Esophagus muscularis mucosa (tissue), 4 donors: ENCODE measurements at regions not wholly inside any gene's neighbourhood (a gene's known extent, or its start where the extent isn't known, plus 50 kb on each side); places are given as distances from the start of the nearest gene placed in this dataset.

Source experiments
- DNase-seq: peaks from one replicate; pipeline ENCODE4 v3.0.0-alpha.2; 2017; ENCODE audit errors: extremely low spot score
- H3K27ac ChIP-seq, 4 donors: fragments of 200-600 bp; sonication (generic); replicated peaks in 1 of 4; 1 replicate in 3 of 4; 2 replicates in 1 of 4; pipeline ENCODE4 v1.5.1; 2016 to 2019; ENCODE audit warnings: mild to moderate bottlenecking in 1 of 4
- H3K27me3 ChIP-seq, 4 donors: fragments of 200-600 bp; sonication (generic); one replicate each; pipeline versions ENCODE4 v1.5.1 to v1.6.0; 2016 to 2019
- H3K36me3 ChIP-seq, 4 donors: fragments of 200-600 bp; sonication (generic); one replicate each; pipeline ENCODE4 v1.5.1; 2016 to 2019
- H3K4me1 ChIP-seq, 4 donors: fragments of 200-600 bp; sonication (generic); one replicate each; pipeline ENCODE4 v1.5.1; 2016 to 2019
- H3K4me3 ChIP-seq, 4 donors: fragments of 200-600 bp; sonication (generic); 1 replicate in 2 of 4; 2 replicates in 2 of 4; pipeline ENCODE4 v1.5.1; 2016 to 2019; ENCODE audit warnings: mild to moderate bottlenecking in 4 of 4, moderate library complexity in 1 of 4
- H3K9me3 ChIP-seq, 4 donors: fragments of 200-600 bp; sonication (generic); 1 replicate in 3 of 4; 2 replicates in 1 of 4; pipeline ENCODE4 v1.5.1; 2016 to 2019
- EP300 ChIP-seq: sonication (generic); formaldehyde crosslinking; IDR thresholded peaks from one replicate; pipeline ENCODE4 v1.6.1; 2017; ENCODE audit warnings: antibody characterized with exemption
- POLR2A ChIP-seq: fragments of 450-650 bp; IDR thresholded peaks from one replicate; pipeline ENCODE4 v1.6.1; 2017; ENCODE audit warnings: antibody characterized with exemption, moderate library complexity, mild to moderate bottlenecking, low read depth
- POLR2AphosphoS5 ChIP-seq, 2 donors: sonication (generic); formaldehyde crosslinking; IDR thresholded peaks; one replicate each; pipeline ENCODE4 v1.6.1; 2017; ENCODE audit warnings: antibody characterized with exemption in 2 of 2
- WGBS: methylation state at CpG from one replicate; pipeline ENCODE4 v1.1.5; 2018; 5-methylcytosine and 5-hydroxymethylcytosine counted together
- intact Hi-C: fragments of 100-400 bp; cut with DNase I; formaldehyde crosslinking; loops from one replicate; pipeline ENCODE4 v1.15.1; 2023
- TF ChIP-seq, protein P1 (sequence below), 3 experiments: fragments of 200-600 bp in 2 of 3; fragments of 450-650 bp in 1 of 3; sonication (generic) in 2 of 3; IDR thresholded peaks; one replicate each; pipeline ENCODE4 v1.5.1; 2017 to 2019; ENCODE audit warnings: antibody characterized with exemption in 3 of 3, mild to moderate bottlenecking in 2 of 3, moderate library complexity in 1 of 3

DNA sequence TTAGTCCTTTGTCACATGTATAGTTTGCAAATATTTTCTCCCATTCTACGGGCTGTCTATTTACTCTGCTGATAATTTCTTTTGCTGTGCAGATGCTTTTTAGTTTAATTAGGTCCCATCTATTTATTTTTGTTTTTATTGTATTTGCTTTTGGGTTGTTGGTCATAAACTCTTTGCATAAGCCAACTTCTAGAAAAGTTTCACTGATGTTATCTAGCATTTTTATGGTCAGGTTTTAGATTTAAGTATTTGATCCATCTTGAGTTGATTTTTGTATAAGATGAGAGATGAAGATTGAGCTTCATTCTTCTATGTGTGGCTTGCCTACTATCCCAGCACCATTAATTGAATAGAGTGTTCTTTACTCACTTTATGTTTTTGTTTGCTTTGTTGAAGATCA is 1008.4 kb upstream of the ATXN7L3B start:
- no peak for DNase-seq
- Histone ChIP-seq H3K27me3 (no peaks in the 10 kb centered on the region), H3K4me1 (peaks cover 0 to 6% (median 0%) of the 10 kb centered on the region in 4 donors), H3K4me3 (no peak overlapping the region), H3K27ac (no peak overlapping the region), H3K36me3 (no peaks in the 10 kb centered on the region), H3K9me3 (no peaks in the 10 kb centered on the region)
- intact Hi-C loops: no loop called here
- TF ChIP-seq, protein P1, sequence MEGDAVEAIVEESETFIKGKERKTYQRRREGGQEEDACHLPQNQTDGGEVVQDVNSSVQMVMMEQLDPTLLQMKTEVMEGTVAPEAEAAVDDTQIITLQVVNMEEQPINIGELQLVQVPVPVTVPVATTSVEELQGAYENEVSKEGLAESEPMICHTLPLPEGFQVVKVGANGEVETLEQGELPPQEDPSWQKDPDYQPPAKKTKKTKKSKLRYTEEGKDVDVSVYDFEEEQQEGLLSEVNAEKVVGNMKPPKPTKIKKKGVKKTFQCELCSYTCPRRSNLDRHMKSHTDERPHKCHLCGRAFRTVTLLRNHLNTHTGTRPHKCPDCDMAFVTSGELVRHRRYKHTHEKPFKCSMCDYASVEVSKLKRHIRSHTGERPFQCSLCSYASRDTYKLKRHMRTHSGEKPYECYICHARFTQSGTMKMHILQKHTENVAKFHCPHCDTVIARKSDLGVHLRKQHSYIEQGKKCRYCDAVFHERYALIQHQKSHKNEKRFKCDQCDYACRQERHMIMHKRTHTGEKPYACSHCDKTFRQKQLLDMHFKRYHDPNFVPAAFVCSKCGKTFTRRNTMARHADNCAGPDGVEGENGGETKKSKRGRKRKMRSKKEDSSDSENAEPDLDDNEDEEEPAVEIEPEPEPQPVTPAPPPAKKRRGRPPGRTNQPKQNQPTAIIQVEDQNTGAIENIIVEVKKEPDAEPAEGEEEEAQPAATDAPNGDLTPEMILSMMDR (IDR thresholded peaks at IDR 0.05): no peak
- TF ChIP-seq EP300 (no peak), POLR2A (no peak), POLR2AphosphoS5 (IDR thresholded peaks at IDR 0.05) (no peak)
- 71% methylated on average over 1 of the region's 1 CpG for WGBS

DNA sequence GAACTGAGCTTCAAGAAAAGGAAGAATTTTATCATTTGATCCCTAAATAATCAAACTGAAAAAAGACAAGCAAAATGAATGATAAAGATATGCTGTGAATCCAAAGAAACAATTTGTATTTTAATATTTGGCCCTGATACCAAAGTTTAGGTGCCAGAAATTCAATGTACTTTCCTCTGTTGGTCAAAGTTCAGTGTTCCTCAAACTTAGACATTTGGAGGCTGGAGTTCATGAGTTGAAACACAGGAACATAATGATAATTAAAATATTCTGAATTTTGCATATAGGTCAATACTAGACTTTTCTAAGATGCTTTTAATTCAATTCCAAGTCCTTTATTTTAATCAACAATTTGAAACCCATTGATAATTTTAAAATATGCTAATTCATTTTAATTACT is 1007.7 kb upstream of the ATXN7L3B start:
- Histone ChIP-seq H3K36me3 (no peaks in the 10 kb centered on the region), H3K27ac (no peak overlapping the region), H3K4me3 (no peak overlapping the region), H3K9me3 (no peaks in the 10 kb centered on the region), H3K27me3 (no peaks in the 10 kb centered on the region), H3K4me1 (peaks cover 0 to 6% (median 0%) of the 10 kb centered on the region in 4 donors)
- TF ChIP-seq POLR2A (no peak), EP300 (no peak), POLR2AphosphoS5 (IDR thresholded peaks at IDR 0.05) (no peak)
- TF ChIP-seq, protein P1 (IDR thresholded peaks at IDR 0.05): no peak
- no peak for DNase-seq
- intact Hi-C loops: no loop called here

DNA sequence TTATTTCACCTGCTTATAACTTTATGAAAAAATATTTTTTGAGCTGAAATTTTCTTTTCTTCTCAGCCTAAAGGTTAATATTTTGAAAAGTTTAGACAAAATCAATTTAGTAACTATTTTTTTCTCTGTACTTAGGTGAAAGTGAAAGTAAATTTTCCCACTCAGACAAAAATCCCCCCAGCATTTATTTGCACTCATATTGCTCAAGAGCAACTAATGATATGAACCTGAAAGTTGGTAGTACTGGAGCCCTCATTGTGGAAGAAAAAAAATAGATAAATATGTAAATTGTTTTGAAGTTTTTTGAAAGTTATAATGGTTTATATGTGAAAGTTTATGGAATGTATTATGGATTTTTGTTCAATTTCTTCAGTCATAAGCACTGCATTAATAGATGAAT is 1005.9 kb upstream of the ATXN7L3B start:
- no peaks in the 10 kb centered on the region for H3K9me3 ChIP-seq
- H3K36me3 ChIP-seq: no peaks in the 10 kb centered on the region
- H3K4me1 ChIP-seq: peaks cover 0 to 6% (median 0%) of the 10 kb centered on the region in 4 donors
- intact Hi-C loops: no loop called here
- DNase-seq: no peak
- H3K27ac ChIP-seq: no peak overlapping the region
- no peaks in the 10 kb centered on the region for H3K27me3 ChIP-seq
- no peak for TF ChIP-seq EP300
- TF ChIP-seq POLR2AphosphoS5 (IDR thresholded peaks at IDR 0.05): no peak
- TF ChIP-seq, protein P1 (IDR thresholded peaks at IDR 0.05): no peak
- no peak for TF ChIP-seq POLR2A
- H3K4me3 ChIP-seq: no peak overlapping the region

DNA sequence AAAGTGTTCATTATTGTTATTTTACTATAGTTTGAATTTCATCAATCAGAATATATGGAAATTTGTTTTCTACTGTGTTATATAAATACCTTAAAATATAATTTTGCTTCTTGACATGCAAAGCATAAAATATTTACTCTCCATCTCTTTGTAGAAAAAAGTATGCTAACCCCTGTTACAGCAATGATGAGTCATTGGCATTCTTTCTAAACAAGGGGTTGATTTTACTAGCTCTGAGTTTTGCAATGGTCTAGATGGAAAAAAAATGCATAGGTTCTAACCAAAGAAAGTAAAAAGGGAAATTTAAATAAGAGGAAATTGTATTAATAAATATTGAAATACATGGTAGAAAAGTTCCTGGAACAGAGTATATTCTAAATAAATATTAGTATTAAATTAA is 990.2 kb upstream of the ATXN7L3B start:
- DNase-seq: no peak
- TF ChIP-seq, protein P1 (IDR thresholded peaks at IDR 0.05): no peak
- no peak overlapping the region for H3K27ac ChIP-seq
- no peak overlapping the region for H3K4me3 ChIP-seq
- no peaks in the 10 kb centered on the region for H3K9me3 ChIP-seq
- H3K27me3 ChIP-seq: no peaks in the 10 kb centered on the region
- H3K36me3 ChIP-seq: no peaks in the 10 kb centered on the region
- no peaks in the 10 kb centered on the region for H3K4me1 ChIP-seq
- intact Hi-C loops: no loop called here

DNA sequence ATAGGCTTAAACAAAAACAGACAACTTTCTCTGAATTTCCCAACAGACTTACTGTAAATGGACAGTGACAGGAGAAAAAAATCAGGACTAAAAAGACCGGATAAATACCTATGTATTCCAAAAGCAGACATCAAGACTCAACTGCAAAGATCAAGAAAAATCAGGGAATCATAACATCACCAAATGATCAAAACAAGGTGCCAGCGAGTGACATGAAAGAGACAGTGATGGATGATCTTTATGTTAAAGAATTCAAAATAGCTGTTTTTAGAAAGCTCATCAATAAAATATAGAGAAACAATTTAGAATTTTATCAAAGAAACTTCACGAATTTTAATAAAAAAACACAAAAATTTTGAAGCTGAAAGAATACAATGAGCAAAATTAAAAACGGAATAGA is 952.5 kb upstream of the ATXN7L3B start:
- Histone ChIP-seq H3K27ac (no peak overlapping the region), H3K36me3 (no peaks in the 10 kb centered on the region), H3K27me3 (no peaks in the 10 kb centered on the region), H3K9me3 (peaks cover 0 to 7% (median 3%) of the 10 kb centered on the region in 4 donors), H3K4me3 (no peak overlapping the region), H3K4me1 (no peaks in the 10 kb centered on the region)
- DNase-seq: no peak
- intact Hi-C loops: no loop called here
- no peak for TF ChIP-seq EP300
- TF ChIP-seq, protein P1 (IDR thresholded peaks at IDR 0.05): no peak
- no peak for TF ChIP-seq POLR2A
- TF ChIP-seq POLR2AphosphoS5 (IDR thresholded peaks at IDR 0.05): no peak
- 79% methylated on average over 4 of the region's 4 CpGs for WGBS
